UCSD-AML1 (cell line): ENCODE measurements at regions not wholly inside any gene's neighbourhood (a gene's known extent, or its start where the extent isn't known, plus 50 kb on each side); places are given as distances from the start of the nearest gene placed in this dataset.

Source experiments
- DNase-seq: peaks from one replicate; lab custom pipeline; 2025; ENCODE audit not compliant: unreplicated experiment; lab: John Stamatoyannopoulos, UW

GRCh38 chr21:41074396-41075184 lies 93.4 kb upstream of the BACE2 start:
- DNase-seq, result no peak

- no peak for DNase-seq
Observed at GRCh38 chr21:41075656-41076055, 92.3 kb upstream of the BACE2 start.

- no peak for DNase-seq
Observed at GRCh38 chr21:41076064-41076463, 91.9 kb upstream of the BACE2 start.

GRCh38 chr21:41079159-41079558 lies 88.8 kb upstream of the BACE2 start:
- DNase-seq, result no peak

GRCh38 chr21:41080485-41081121 lies 87.4 kb upstream of the BACE2 start:
- DNase-seq, result no peak

- DNase-seq, result no peak
Observed at GRCh38 chr21:41086569-41086968, 81.4 kb upstream of the BACE2 start.

GRCh38 chr21:41090981-41091380 lies 77.0 kb upstream of the BACE2 start:
- no peak for DNase-seq

- DNase-seq, result no peak
Observed at GRCh38 chr21:41091616-41092015, 76.3 kb upstream of the BACE2 start.

GRCh38 chr21:41092312-41092711 lies 75.6 kb upstream of the BACE2 start:
- no peak for DNase-seq

- DNase-seq, result peak; percentile 19
Observed at GRCh38 chr21:41095983-41096382, 72.0 kb upstream of the BACE2 start.

GRCh38 chr21:41098076-41098475 lies 69.9 kb upstream of the BACE2 start:
- no peak for DNase-seq

GRCh38 chr21:41098481-41099042 lies 69.4 kb upstream of the BACE2 start:
- no peak for DNase-seq

- no peak for DNase-seq
Observed at GRCh38 chr21:41100826-41101550, 67.0 kb upstream of the BACE2 start.

GRCh38 chr21:41102281-41102680 lies 65.7 kb upstream of the BACE2 start:
- DNase-seq, result peak; percentile 60

GRCh38 chr21:41107602-41108001 lies 60.4 kb upstream of the BACE2 start:
- no peak for DNase-seq

GRCh38 chr21:41108668-41109585 lies 59.0 kb upstream of the BACE2 start:
- DNase-seq, result peak; percentile 44

- DNase-seq, result no peak
Observed at GRCh38 chr21:41110161-41110560, 57.8 kb upstream of the BACE2 start.

GRCh38 chr21:41110664-41111063 lies 57.3 kb upstream of the BACE2 start:
- no peak for DNase-seq

GRCh38 chr21:41111681-41112080 lies 56.3 kb upstream of the BACE2 start:
- no peak for DNase-seq
